Calu3 (cell line): ENCODE measurements at regions not wholly inside any gene's neighbourhood (a gene's known extent, or its start where the extent isn't known, plus 50 kb on each side); places are given as distances from the start of the nearest gene placed in this dataset.
A peak's percentile ranks its signal among the peaks of the same experiment; 100 is the strongest.

ENCODE experiments used
- BruUV-seq: library from RNA; stranded (reverse); fragments of 400-500 nt; replicated peaks from 2 replicates; lab custom pipeline; 2021; lab: Mats Ljungman, UMichigan
- CTCF ChIA-PET: fragments of 300-600 bp; sonication (Branson Sonifier 250); formaldehyde crosslinking; loops from one replicate; lab custom pipeline; 2022; ENCODE audit warnings: antibody characterized with exemption; lab: Charles Lee
- DNase-seq: peaks from one replicate; pipeline ENCODE4 v3.0.0; 2022
- H3K27ac Mint-ChIP-seq: one replicate; pipeline ENCODE4 v1.8.0; 2022; ENCODE audit warnings: mixed read lengths; ENCODE audit not compliant: unreplicated experiment
- H3K27me3 Mint-ChIP-seq: one replicate; pipeline ENCODE4 v1.8.0; 2022; ENCODE audit warnings: mixed read lengths; ENCODE audit not compliant: unreplicated experiment
- H3K36me3 Mint-ChIP-seq: one replicate; pipeline ENCODE4 v1.8.0; 2022; ENCODE audit warnings: mild to moderate bottlenecking, moderate library complexity, mixed read lengths; ENCODE audit not compliant: insufficient read depth, unreplicated experiment
- H3K4me1 Mint-ChIP-seq: one replicate; pipeline ENCODE4 v1.8.0; 2022; ENCODE audit warnings: mild to moderate bottlenecking, low read depth, mixed read lengths; ENCODE audit not compliant: unreplicated experiment
- H3K4me3 Mint-ChIP-seq: one replicate; pipeline ENCODE4 v1.8.0; 2022; ENCODE audit warnings: mild to moderate bottlenecking, low read depth, moderate library complexity, mixed read lengths; ENCODE audit not compliant: unreplicated experiment
- H3K9me3 Mint-ChIP-seq: one replicate; pipeline ENCODE4 v1.8.0; 2022; ENCODE audit warnings: low read depth, mixed read lengths; ENCODE audit not compliant: unreplicated experiment
- CTCF ChIP-seq: fragments of 200-600 bp; IDR thresholded peaks from one replicate; pipeline ENCODE4 v1.8.0; 2022; ENCODE audit warnings: antibody characterized with exemption; ENCODE audit not compliant: unreplicated experiment
- intact Hi-C: fragments of 100-400 bp; cut with micrococcal nuclease; formaldehyde crosslinking; loops from one replicate; pipeline ENCODE4 v1.10.0; 2022; ENCODE audit not compliant: unreplicated experiment

- no TSS peak for BruUV-seq
- Mint-ChIP-seq H3K4me1 (no peaks in the 10 kb centered on the region), H3K36me3 (no peaks in the 10 kb centered on the region), H3K27ac (no peak overlapping the region), H3K27me3 (no peaks in the 10 kb centered on the region), H3K9me3 (peaks cover 14% of the 10 kb centered on the region), H3K4me3 (no peak overlapping the region)
- no peak for TF ChIP-seq CTCF
- CTCF ChIA-PET, result interaction anchor here (0.7 kb wide), 1 partner anchor 12 kb away, joined by 5 read pairs; no protein-coding TSS in a partner anchor
- peak; percentile 19 for DNase-seq
- intact Hi-C loops, result no loop called here
Observed at GRCh38 chr14:98069712-98070171, 1202.3 kb downstream of the BCL11B start.

- no peak for DNase-seq
- CTCF ChIA-PET, result no interaction called here
- Mint-ChIP-seq H3K27ac (no peak overlapping the region), H3K9me3 (peaks cover 12% of the 10 kb centered on the region), H3K4me1 (no peaks in the 10 kb centered on the region), H3K27me3 (no peaks in the 10 kb centered on the region), H3K36me3 (no peaks in the 10 kb centered on the region), H3K4me3 (no peak overlapping the region)
- intact Hi-C loops, result no loop called here
- no peak for TF ChIP-seq CTCF
- no TSS peak for BruUV-seq
Observed at GRCh38 chr14:98070536-98070935, 1201.5 kb downstream of the BCL11B start.

GRCh38 chr14:98074111-98074510 is 1197.9 kb downstream of the BCL11B start:
- CTCF ChIA-PET, result no interaction called here
- Mint-ChIP-seq H3K27me3 (no peaks in the 10 kb centered on the region), H3K4me3 (no peak overlapping the region), H3K4me1 (no peaks in the 10 kb centered on the region), H3K36me3 (no peaks in the 10 kb centered on the region), H3K9me3 (peaks cover 18% of the 10 kb centered on the region), H3K27ac (no peak overlapping the region)
- BruUV-seq, result no TSS peak
- no peak for DNase-seq
- TF ChIP-seq CTCF, result no peak
- intact Hi-C loops, result no loop called here

GRCh38 chr14:98077176-98077575 is 1194.8 kb downstream of the BCL11B start:
- DNase-seq, result no peak
- intact Hi-C loops, result no loop called here
- Mint-ChIP-seq H3K27me3 (no peaks in the 10 kb centered on the region), H3K36me3 (no peaks in the 10 kb centered on the region), H3K4me1 (no peaks in the 10 kb centered on the region), H3K27ac (no peak overlapping the region), H3K4me3 (no peak overlapping the region), H3K9me3 (peaks cover 18% of the 10 kb centered on the region)
- TF ChIP-seq CTCF, result no peak
- no TSS peak for BruUV-seq
- CTCF ChIA-PET, result no interaction called here
